GM12875 (cell line): ENCODE measurements at regions not wholly inside any gene's neighbourhood (a gene's known extent, or its start where the extent isn't known, plus 50 kb on each side); places are given as distances from the start of the nearest gene placed in this dataset.
"Not testable (repeated sequence)": the region's sequence is repeated elsewhere in the genome, so short reads cannot be mapped to it uniquely, and the experiment has no call there.

Experiments
- H3K4me3 ChIP-seq: one replicate; pipeline ENCODE4 v1.5.1; 2011; ENCODE audit warnings: low read depth, low read length, control low read depth
- TF ChIP-seq, protein P1 (sequence below): IDR thresholded peaks from 2 replicates; pipeline ENCODE4 v1.5.1; 2011; ENCODE audit warnings: low read depth, mild to moderate bottlenecking, control low read depth, inconsistent platforms, low read length, moderate library complexity, borderline replicate concordance; ENCODE audit not compliant: insufficient read depth

DNA sequence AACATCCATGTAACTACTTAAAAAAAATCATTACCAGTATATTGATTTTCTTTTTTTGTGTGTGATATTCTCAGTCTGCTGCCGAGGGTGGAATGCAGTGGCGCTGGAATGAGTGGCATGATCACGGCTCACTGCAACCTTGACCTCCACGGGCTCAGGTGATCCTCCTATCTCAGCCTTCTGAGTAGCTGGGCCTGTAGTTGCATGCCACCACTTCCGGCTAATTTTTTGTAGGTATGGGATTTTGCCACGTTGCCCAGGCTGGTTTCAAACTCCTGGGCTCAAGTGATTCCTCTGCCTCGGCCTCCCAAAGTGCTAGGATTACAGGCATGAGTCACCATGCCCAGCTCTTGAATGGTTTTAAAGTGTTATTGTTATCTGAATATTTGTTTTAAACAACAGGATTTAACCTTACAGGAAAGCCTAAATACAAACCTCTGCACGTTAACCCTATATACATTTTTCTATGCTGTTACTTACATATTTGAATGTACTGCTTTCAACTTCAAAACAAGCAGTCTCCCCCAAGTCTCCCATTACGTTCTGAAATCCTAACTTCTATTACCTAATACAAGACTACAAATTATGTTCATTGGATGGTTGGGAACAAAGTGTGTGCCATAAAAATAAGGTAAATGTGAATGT lies 61.7 kb downstream of the KPNA2 start:
- H3K4me3 ChIP-seq, result no peak overlapping the region
- TF ChIP-seq, protein P1, sequence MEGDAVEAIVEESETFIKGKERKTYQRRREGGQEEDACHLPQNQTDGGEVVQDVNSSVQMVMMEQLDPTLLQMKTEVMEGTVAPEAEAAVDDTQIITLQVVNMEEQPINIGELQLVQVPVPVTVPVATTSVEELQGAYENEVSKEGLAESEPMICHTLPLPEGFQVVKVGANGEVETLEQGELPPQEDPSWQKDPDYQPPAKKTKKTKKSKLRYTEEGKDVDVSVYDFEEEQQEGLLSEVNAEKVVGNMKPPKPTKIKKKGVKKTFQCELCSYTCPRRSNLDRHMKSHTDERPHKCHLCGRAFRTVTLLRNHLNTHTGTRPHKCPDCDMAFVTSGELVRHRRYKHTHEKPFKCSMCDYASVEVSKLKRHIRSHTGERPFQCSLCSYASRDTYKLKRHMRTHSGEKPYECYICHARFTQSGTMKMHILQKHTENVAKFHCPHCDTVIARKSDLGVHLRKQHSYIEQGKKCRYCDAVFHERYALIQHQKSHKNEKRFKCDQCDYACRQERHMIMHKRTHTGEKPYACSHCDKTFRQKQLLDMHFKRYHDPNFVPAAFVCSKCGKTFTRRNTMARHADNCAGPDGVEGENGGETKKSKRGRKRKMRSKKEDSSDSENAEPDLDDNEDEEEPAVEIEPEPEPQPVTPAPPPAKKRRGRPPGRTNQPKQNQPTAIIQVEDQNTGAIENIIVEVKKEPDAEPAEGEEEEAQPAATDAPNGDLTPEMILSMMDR, result no peak

DNA sequence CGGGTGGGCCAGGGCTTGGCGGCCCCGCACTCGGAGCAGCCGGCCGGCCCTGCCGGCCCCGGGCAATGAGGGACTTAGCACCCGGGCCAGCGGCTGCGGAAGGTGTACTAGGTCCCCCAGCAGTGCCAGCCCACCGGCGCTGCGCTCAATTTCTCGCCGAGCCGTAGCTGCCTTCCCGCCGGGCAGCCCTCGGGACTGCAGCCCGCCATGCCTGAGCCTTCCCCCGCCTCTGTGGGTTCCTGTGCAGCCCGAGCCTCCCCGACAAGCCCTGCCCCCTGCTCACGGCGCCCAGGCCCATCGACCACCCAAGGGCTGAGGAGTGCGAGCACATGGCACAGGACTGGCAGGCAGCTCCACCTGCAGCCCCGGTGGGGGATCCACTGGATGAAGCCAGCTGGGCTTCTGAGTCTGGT lies 63.8 kb downstream of the KPNA2 start:
- not testable (repeated sequence) for H3K4me3 ChIP-seq

DNA sequence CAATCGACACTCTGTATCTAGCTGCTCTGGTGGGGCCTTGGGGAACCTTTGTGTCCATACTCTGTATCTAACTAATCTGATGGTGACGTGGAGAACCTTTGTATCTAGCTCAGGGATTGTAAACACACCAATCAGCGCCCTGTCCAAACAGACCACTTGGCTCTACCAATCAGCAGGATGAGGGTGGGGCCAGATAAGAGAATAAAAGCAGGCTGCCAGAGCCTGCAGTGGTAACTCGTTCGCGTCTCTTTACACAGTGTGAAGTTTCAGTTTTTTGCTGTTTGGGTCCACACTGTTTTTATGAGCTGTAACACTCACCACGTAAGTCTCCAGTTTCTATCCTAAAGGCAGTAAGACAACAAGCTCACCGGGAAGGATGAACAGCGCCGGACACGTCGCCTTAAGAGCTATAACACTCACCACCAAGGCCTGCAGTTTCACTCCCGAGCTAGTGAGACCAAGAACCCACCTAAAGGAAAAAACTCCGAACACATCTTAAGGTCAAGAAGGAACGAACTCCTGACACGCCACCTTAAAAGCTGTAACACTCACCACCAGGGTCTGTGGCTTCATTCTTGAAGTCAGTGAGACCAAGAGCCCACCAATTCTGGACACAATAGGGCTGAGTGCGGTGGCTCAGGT lies 64.6 kb downstream of the KPNA2 start:
- no peak overlapping the region for H3K4me3 ChIP-seq
- TF ChIP-seq, protein P1, result no peak

DNA sequence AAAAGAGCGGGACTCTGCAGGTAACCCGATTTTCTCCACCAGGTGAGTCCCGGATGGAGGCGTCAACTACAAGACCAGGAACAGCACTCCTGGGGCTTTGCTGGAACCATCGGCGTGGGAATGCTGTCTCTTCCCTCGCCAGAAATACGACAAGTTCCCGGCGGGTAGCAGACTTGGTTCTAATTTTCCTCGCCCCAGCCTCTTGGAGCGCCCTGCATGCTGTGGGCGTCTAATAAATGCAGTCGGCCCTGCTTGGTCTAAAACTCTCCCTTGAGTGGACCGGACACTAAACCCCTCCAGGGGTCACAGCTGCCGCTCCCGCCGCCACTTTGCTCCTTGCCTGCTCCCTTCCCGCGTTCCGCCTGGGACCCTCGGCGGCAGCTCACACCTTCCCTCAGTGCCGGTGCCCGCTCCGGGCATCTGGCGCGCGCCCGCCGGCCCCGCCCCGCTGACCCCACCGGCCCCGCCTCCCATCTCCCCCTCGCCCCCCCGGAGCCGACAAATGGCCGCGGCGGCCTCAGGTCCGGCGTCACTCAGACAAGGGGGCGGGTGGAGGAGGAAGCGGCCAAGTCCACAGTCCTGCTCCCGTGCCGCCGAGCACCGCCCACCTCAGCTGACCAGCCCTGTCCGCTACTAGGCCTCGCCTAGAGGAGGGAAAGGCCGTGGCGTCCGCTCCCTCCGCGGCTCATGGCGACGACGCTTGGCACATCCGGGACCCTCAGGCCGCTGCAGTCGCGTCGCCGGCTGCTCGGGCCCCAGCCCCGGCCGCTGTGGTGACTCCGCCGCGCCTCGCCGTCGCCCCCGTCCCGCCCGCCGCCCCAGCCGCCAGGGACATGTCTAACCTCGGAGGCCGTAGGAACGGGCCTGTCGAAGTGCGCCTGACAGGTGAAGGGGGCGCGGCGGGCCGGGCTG lies 65.8 kb downstream of the KPNA2 start:
- H3K4me3 ChIP-seq, result peak overlapping the region; percentile 39
- TF ChIP-seq, protein P1, result no peak

DNA sequence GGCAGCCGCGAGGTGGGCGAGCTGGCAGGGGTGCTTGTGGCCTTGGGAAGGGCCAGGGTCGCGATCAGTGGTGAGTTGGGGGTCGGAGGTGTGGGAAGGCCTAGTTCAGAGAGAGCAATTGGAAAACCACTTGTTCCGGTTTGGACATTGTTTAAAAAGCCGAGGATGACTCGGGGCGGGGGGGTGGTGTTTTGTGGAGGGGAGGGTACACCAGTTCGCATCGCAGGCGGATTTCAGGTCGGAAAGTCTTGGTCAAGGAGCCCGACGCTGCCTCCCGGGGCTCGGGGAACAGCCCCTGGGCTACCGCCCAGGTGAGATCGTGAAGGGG lies 66.4 kb downstream of the KPNA2 start:
- TF ChIP-seq, protein P1, result no peak
- peak overlapping the region; percentile 17 for H3K4me3 ChIP-seq

DNA sequence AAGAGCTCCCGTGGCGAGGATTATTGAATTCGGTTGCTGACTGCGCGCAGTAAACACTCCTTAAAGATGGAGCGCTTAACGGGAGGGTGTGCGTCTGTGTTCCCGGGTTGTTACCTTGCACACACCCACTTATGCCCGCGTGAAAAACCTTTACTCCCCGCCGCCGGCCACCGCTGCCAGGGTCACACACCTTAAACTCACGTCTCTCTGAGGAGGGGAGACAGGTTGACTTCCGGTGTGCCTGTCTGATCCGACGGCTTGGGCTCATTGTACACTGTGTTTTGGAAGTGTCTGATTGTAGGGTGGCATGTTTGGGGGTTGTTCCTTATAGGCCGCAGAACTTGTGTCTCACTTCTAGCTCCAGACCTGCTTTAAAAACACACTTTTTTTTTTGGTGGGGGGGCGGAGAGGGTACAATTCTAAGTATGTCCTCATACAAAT lies 66.8 kb downstream of the KPNA2 start:
- peak overlapping the region; percentile 17 for H3K4me3 ChIP-seq
- TF ChIP-seq, protein P1, result no peak

DNA sequence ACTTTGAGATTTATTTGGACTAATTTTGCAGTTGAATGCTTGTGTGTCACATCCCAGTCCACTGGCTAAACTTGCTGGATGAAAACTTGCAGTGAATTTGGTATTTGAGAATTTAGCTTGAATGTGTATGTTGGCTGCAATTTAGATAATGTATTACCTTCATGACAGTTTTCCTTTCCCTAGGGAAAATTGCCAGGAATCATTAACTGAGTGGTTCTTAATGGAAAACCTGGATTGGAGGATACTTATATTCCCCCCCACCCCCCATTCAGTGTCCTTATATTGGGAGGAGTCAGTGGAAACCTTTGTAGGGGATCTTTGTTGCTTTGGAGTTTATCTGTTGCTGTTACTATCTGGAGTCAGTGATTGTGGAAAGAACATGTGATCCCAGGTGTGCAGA lies 67.6 kb downstream of the KPNA2 start:
- H3K4me3 ChIP-seq, result no peak overlapping the region
- TF ChIP-seq, protein P1, result no peak
